Endodermal cell (in vitro differentiated cells): ENCODE measurements at regions not wholly inside any gene's neighbourhood (a gene's known extent, or its start where the extent isn't known, plus 50 kb on each side); places are given as distances from the start of the nearest gene placed in this dataset.
A peak's percentile ranks its signal among the peaks of the same experiment; 100 is the strongest.
"Not testable (repeated sequence)": the region's sequence is repeated elsewhere in the genome, so short reads cannot be mapped to it uniquely, and the experiment has no call there.

Source experiments
- DNase-seq: peaks from one replicate; pipeline ENCODE4 v3.0.0-alpha.2; 2017
- H3K27ac ChIP-seq: 2 replicates; pipeline ENCODE4 v1.5.1; 2013; ENCODE audit warnings: mild to moderate bottlenecking, low read depth, low read length, moderate library complexity
- H3K27me3 ChIP-seq: 2 replicates; pipeline ENCODE4 v1.6.1; 2013; ENCODE audit warnings: mild to moderate bottlenecking, low read length, moderate library complexity; ENCODE audit not compliant: insufficient read depth, control insufficient read depth, poor library complexity, severe bottlenecking
- H3K36me3 ChIP-seq: 2 replicates; pipeline ENCODE4 v1.7.0; 2013; ENCODE audit warnings: mild to moderate bottlenecking, low read length, moderate library complexity; ENCODE audit not compliant: control insufficient read depth, insufficient read depth
- H3K4me1 ChIP-seq: one replicate; pipeline ENCODE4 v1.7.0; 2013; ENCODE audit warnings: low read length; ENCODE audit not compliant: control insufficient read depth, insufficient read depth
- H3K4me3 ChIP-seq: 2 replicates; pipeline ENCODE4 v1.5.1; 2013; ENCODE audit warnings: mild to moderate bottlenecking, low read length, moderate library complexity
- H3K9ac ChIP-seq: 2 replicates; pipeline ENCODE4 v1.6.1; 2013; ENCODE audit warnings: mild to moderate bottlenecking, low read length, moderate library complexity; ENCODE audit not compliant: poor library complexity, severe bottlenecking; ENCODE audit errors: extremely low read depth
- H3K9me3 ChIP-seq: 2 replicates; pipeline ENCODE4 v1.6.1; 2013; ENCODE audit warnings: mild to moderate bottlenecking, low read length, moderate library complexity; ENCODE audit not compliant: control insufficient read depth
- H3K27ac Mint-ChIP-seq: 2 replicates; pipeline ENCODE4 v1.8.0; 2020; ENCODE audit warnings: mixed read lengths
- H3K27me3 Mint-ChIP-seq: 2 replicates; pipeline ENCODE4 v1.8.0; 2021; ENCODE audit warnings: mild to moderate bottlenecking, mixed read lengths; ENCODE audit not compliant: insufficient read depth
- H3K36me3 Mint-ChIP-seq: 2 replicates; pipeline ENCODE4 v1.8.0; 2020; ENCODE audit warnings: low read depth, mixed read lengths
- H3K4me1 Mint-ChIP-seq: 2 replicates; pipeline ENCODE4 v1.8.0; 2020; ENCODE audit warnings: mixed read lengths
- H3K4me3 Mint-ChIP-seq: 2 replicates; pipeline ENCODE4 v1.8.0; 2020; ENCODE audit warnings: mild to moderate bottlenecking, moderate library complexity, mixed read lengths
- H3K9me3 Mint-ChIP-seq: 2 replicates; pipeline ENCODE4 v1.8.0; 2020; ENCODE audit warnings: mild to moderate bottlenecking, mixed read lengths
- CTCF ChIP-seq: fragments of 200-600 bp; sonication (generic); conservative IDR thresholded peaks from 2 replicates; pipeline ENCODE4 v1.5.0; 2021; ENCODE audit warnings: antibody characterized with exemption, mild to moderate bottlenecking
- WGBS, 2 experiments: methylation state at CpG; one replicate each; pipeline versions ENCODE4 v1.1.5 to v1.1.7; 2013; ENCODE audit warnings: missing lambda C conversion rate in 2 of 2, mixed read lengths in 1 of 2; ENCODE audit not compliant: insufficient coverage in 1 of 2, insufficient read length in 1 of 2; 5-methylcytosine and 5-hydroxymethylcytosine counted together

GRCh38 chrX:13377550-13377934 is 57.7 kb upstream of the ATXN3L start:
- H3K27ac Mint-ChIP-seq, result no peak overlapping the region
- TF ChIP-seq CTCF, result no peak

GRCh38 chrX:13376857-13377549 is 57.1 kb upstream of the ATXN3L start:
- Mint-ChIP-seq H3K9me3 (peaks cover 63% of the 10 kb centered on the region), H3K4me3 (no peak overlapping the region), H3K27ac (no peak overlapping the region), H3K36me3 (no peaks in the 10 kb centered on the region), H3K27me3 (peaks cover 1% of the 10 kb centered on the region), H3K4me1 (no peaks in the 10 kb centered on the region)
- H3K4me1 ChIP-seq, result no peaks in the 10 kb centered on the region
- H3K9me3 ChIP-seq, result no peaks in the 10 kb centered on the region
- peak overlapping the region; percentile 41 for H3K27ac ChIP-seq
- no peaks in the 10 kb centered on the region for H3K27me3 ChIP-seq
- H3K4me3 ChIP-seq, result no peak overlapping the region
- WGBS, 2 experiments, result 96 to 100% methylated on average over 1 to 9 of the region's 9 CpGs
- no peak for TF ChIP-seq CTCF
- H3K36me3 ChIP-seq, result no peaks in the 10 kb centered on the region
- no peak overlapping the region for H3K9ac ChIP-seq
- DNase-seq, result no peak

More at GRCh38 chrX:13377550-13377934, 57.7 kb upstream of the ATXN3L start:
- H3K9me3 Mint-ChIP-seq, result peaks cover 68% of the 10 kb centered on the region
- Histone ChIP-seq H3K4me3 (no peak overlapping the region), H3K4me1 (no peaks in the 10 kb centered on the region), H3K36me3 (no peaks in the 10 kb centered on the region), H3K27ac (peak overlapping the region; percentile 24), H3K9ac (no peak overlapping the region), H3K27me3 (no peaks in the 10 kb centered on the region), H3K9me3 (no peaks in the 10 kb centered on the region)
- no peaks in the 10 kb centered on the region for H3K4me1 Mint-ChIP-seq
- no peak for DNase-seq
- 89 to 90% methylated on average over 5 to 7 of the region's 7 CpGs for WGBS, 2 experiments
- peaks cover 1% of the 10 kb centered on the region for H3K27me3 Mint-ChIP-seq
- H3K36me3 Mint-ChIP-seq, result no peaks in the 10 kb centered on the region
- H3K4me3 Mint-ChIP-seq, result no peak overlapping the region

- H3K4me1 Mint-ChIP-seq, H3K36me3 ChIP-seq, H3K9ac ChIP-seq, H3K27ac Mint-ChIP-seq, H3K4me3 ChIP-seq, H3K4me3 Mint-ChIP-seq, H3K27me3 ChIP-seq, H3K9me3 ChIP-seq, H3K27me3 Mint-ChIP-seq, H3K36me3 Mint-ChIP-seq, H3K27ac ChIP-seq, DNase-seq, H3K4me1 ChIP-seq: not testable (repeated sequence)
- WGBS, 2 experiments, result 98 to 100% methylated on average over 2 to 6 of the region's 8 CpGs
- H3K9me3 Mint-ChIP-seq, result peaks cover 51% of the 10 kb centered on the region
Measured at GRCh38 chrX:13375596-13375995, 55.7 kb upstream of the ATXN3L start.

GRCh38 chrX:13374364-13374763 is 54.5 kb upstream of the ATXN3L start:
- Mint-ChIP-seq H3K36me3 (no peaks in the 10 kb centered on the region), H3K27ac (no peak overlapping the region), H3K27me3 (peaks cover 1% of the 10 kb centered on the region), H3K9me3 (peaks cover 43% of the 10 kb centered on the region), H3K4me1 (no peaks in the 10 kb centered on the region), H3K4me3 (no peak overlapping the region)
- Histone ChIP-seq H3K27me3 (no peaks in the 10 kb centered on the region), H3K4me1 (no peaks in the 10 kb centered on the region), H3K9me3 (no peaks in the 10 kb centered on the region), H3K4me3 (no peak overlapping the region), H3K27ac (no peak overlapping the region), H3K9ac (no peak overlapping the region), H3K36me3 (no peaks in the 10 kb centered on the region)
- WGBS, 2 experiments, result 100% methylated on average over 2 of the region's 2 CpGs; no CpG with 5 or more reads in 1 of the 2 experiments
- no peak for TF ChIP-seq CTCF
- no peak for DNase-seq
